ENCODE measurements at regions not wholly inside any gene's neighbourhood (a gene's known extent, or its start where the extent isn't known, plus 50 kb on each side); places are given as distances from the start of the nearest gene placed in this dataset.

DNA sequence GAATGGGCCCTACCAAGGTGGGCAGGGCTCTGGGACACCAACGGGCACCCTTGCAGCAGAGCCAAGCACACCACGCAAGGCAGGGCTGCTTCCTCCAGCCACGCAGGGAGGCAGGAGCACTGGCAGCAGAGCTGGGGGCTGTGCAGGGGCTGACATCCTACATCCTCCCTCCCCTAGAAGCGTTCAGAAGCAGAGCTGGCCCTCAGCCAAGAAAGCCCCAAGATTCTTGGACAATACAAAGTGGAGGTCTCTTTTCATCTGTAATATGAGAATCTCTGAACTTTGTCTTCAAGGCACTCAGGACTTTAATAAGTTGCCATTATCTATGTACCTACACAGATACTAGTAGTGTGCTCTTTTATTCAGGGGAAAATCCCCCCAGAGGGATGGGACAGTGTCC is 128.1 kb upstream of the AGAP1 start:
- TF ChIP-seq, protein P1, sequence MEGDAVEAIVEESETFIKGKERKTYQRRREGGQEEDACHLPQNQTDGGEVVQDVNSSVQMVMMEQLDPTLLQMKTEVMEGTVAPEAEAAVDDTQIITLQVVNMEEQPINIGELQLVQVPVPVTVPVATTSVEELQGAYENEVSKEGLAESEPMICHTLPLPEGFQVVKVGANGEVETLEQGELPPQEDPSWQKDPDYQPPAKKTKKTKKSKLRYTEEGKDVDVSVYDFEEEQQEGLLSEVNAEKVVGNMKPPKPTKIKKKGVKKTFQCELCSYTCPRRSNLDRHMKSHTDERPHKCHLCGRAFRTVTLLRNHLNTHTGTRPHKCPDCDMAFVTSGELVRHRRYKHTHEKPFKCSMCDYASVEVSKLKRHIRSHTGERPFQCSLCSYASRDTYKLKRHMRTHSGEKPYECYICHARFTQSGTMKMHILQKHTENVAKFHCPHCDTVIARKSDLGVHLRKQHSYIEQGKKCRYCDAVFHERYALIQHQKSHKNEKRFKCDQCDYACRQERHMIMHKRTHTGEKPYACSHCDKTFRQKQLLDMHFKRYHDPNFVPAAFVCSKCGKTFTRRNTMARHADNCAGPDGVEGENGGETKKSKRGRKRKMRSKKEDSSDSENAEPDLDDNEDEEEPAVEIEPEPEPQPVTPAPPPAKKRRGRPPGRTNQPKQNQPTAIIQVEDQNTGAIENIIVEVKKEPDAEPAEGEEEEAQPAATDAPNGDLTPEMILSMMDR (IDR thresholded peaks at IDR 0.05; ENCODE audit: insufficient read depth in 1 of 2, low read depth in 1 of 2, low read length in 1 of 2, severe bottlenecking in 1 of 2, unreplicated experiment in 1 of 2) = no peak
- Histone ChIP-seq H3K9me3 (no peaks in the 10 kb centered on the region), H3K36me3 (ENCODE audit: control insufficient read depth, insufficient read depth, low read length) (no peaks in the 10 kb centered on the region), H3K4me3 (ENCODE audit: low read depth, low read length) (no peak overlapping the region), H3K4me1 (no peaks in the 10 kb centered on the region), H3K27me3 (replicated peaks; ENCODE audit: control insufficient read depth, insufficient read depth, low read length) (no peaks in the 10 kb centered on the region)
- Mint-ChIP-seq H3K27ac (ENCODE audit: unreplicated experiment) (no peak overlapping the region), H3K36me3 (ENCODE audit: insufficient read depth, unreplicated experiment) (no peaks in the 10 kb centered on the region), H3K4me1 (ENCODE audit: low read depth, unreplicated experiment) (no peaks in the 10 kb centered on the region), H3K9me3 (ENCODE audit: unreplicated experiment) (no peaks in the 10 kb centered on the region), H3K27me3 (ENCODE audit: insufficient read depth, unreplicated experiment) (peaks cover 8% of the 10 kb centered on the region), H3K4me3 (ENCODE audit: unreplicated experiment) (no peak overlapping the region)
- BruUV-seq (replicated peaks) = no TSS peak
- no peak for DNase-seq
- ChIA-PET CTCF (interaction anchor here (0.6 kb wide), 1 partner anchor 228 kb away, joined by 3 read pairs; no protein-coding TSS in a partner anchor), POLR2A (no interaction called here)
- intact Hi-C loops (cut with micrococcal nuclease; ENCODE audit: unreplicated experiment) = no loop called here

DNA sequence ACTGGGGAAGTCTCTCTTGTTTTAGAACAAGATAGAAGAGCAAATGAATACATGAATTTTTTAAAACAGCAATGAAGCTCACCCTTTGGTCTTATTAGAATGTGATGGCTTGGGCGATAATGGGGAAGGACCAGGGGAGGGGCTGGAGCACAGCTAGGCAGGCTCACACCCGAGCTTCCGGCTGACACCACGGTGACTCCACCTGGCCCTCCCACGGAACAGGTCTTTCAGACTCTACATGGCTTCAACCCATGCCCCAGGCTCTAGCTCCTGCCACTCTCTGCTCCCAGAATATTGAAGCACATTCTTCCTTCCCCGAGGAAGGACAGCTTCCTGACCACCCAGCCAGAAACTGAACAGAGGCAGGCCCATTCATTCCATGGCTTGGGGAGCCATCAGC is 127.5 kb upstream of the AGAP1 start:
- POLR2A ChIA-PET = interaction anchor here (0.5 kb wide), 1 partner anchor 19 kb away, joined by 3 read pairs; no protein-coding TSS in a partner anchor
- Mint-ChIP-seq H3K4me3 (ENCODE audit: unreplicated experiment) (no peak overlapping the region), H3K36me3 (ENCODE audit: insufficient read depth, unreplicated experiment) (no peaks in the 10 kb centered on the region), H3K27ac (ENCODE audit: unreplicated experiment) (no peak overlapping the region), H3K9me3 (ENCODE audit: unreplicated experiment) (no peaks in the 10 kb centered on the region), H3K27me3 (ENCODE audit: insufficient read depth, unreplicated experiment) (peaks cover 11% of the 10 kb centered on the region), H3K4me1 (ENCODE audit: low read depth, unreplicated experiment) (no peaks in the 10 kb centered on the region)
- Histone ChIP-seq H3K27me3 (replicated peaks; ENCODE audit: control insufficient read depth, insufficient read depth, low read length) (no peaks in the 10 kb centered on the region), H3K4me3 (ENCODE audit: low read depth, low read length) (no peak overlapping the region), H3K36me3 (ENCODE audit: control insufficient read depth, insufficient read depth, low read length) (no peaks in the 10 kb centered on the region), H3K9me3 (no peaks in the 10 kb centered on the region), H3K4me1 (no peaks in the 10 kb centered on the region)
- BruUV-seq (replicated peaks) = no TSS peak
- no peak for DNase-seq
- intact Hi-C loops (cut with micrococcal nuclease; ENCODE audit: unreplicated experiment) = no loop called here
- CTCF ChIA-PET = no interaction called here
- TF ChIP-seq, protein P1 (IDR thresholded peaks at IDR 0.05; ENCODE audit: insufficient read depth in 1 of 2, low read depth in 1 of 2, low read length in 1 of 2, severe bottlenecking in 1 of 2, unreplicated experiment in 1 of 2) = no peak

DNA sequence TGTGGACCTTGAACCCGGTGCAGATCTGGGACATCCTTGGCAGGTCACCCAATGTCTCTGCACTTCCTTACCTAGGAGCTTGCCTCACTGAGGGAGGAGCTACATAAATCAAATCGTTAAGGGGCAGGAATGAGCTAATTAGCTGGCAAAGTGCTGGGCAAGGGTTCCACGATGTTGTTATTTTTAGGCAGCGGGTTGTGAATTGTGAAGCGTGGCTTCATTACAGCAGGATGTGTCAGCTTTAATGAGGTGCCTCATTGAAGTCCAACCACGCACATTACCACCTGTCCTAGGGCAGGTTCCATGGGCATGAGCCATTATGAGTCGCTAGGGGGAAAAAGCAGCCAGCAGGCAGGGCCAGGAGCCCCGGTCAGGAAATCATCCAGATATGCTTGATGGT is 127.0 kb upstream of the AGAP1 start:
- Histone ChIP-seq H3K36me3 (ENCODE audit: control insufficient read depth, insufficient read depth, low read length) (no peaks in the 10 kb centered on the region), H3K4me3 (ENCODE audit: low read depth, low read length) (no peak overlapping the region), H3K27me3 (replicated peaks; ENCODE audit: control insufficient read depth, insufficient read depth, low read length) (no peaks in the 10 kb centered on the region), H3K9me3 (no peaks in the 10 kb centered on the region), H3K4me1 (no peaks in the 10 kb centered on the region)
- DNase-seq = no peak
- Mint-ChIP-seq H3K27ac (ENCODE audit: unreplicated experiment) (no peak overlapping the region), H3K4me1 (ENCODE audit: low read depth, unreplicated experiment) (no peaks in the 10 kb centered on the region), H3K9me3 (ENCODE audit: unreplicated experiment) (no peaks in the 10 kb centered on the region), H3K27me3 (ENCODE audit: insufficient read depth, unreplicated experiment) (peaks cover 9% of the 10 kb centered on the region), H3K36me3 (ENCODE audit: insufficient read depth, unreplicated experiment) (no peaks in the 10 kb centered on the region), H3K4me3 (ENCODE audit: unreplicated experiment) (no peak overlapping the region)
- POLR2A ChIA-PET = interaction anchor here (0.5 kb wide), 1 partner anchor 19 kb away, joined by 3 read pairs; no protein-coding TSS in a partner anchor
- BruUV-seq (replicated peaks) = no TSS peak
- TF ChIP-seq, protein P1 (IDR thresholded peaks at IDR 0.05; ENCODE audit: insufficient read depth in 1 of 2, low read depth in 1 of 2, low read length in 1 of 2, severe bottlenecking in 1 of 2, unreplicated experiment in 1 of 2) = no peak
- CTCF ChIA-PET = no interaction called here
- intact Hi-C loops (cut with micrococcal nuclease; ENCODE audit: unreplicated experiment) = no loop called here
